Thyroid gland (tissue), 4 donors: ENCODE measurements at regions not wholly inside any gene's neighbourhood (a gene's known extent, or its start where the extent isn't known, plus 50 kb on each side); places are given as distances from the start of the nearest gene placed in this dataset.

Experiments used
- DNase-seq, 2 donors: peaks; one replicate each; pipeline ENCODE4 v3.0.0-alpha.2; 2019
- H3K27ac ChIP-seq, 3 donors: fragments of 200-600 bp; sonication (generic); 1 replicate in 2 of 3; 2 replicates in 1 of 3; pipeline ENCODE4 v1.5.1; 2016 to 2019; ENCODE audit warnings: mild to moderate bottlenecking in 1 of 3, moderate library complexity in 1 of 3
- H3K27me3 ChIP-seq: fragments of 200-600 bp; sonication (generic); one replicate; pipeline ENCODE4 v1.5.1; 2019
- H3K36me3 ChIP-seq, 2 donors: fragments of 200-600 bp; sonication (generic); one replicate each; pipeline ENCODE4 v1.5.1; 2016 to 2019
- H3K4me1 ChIP-seq, 2 donors: fragments of 200-600 bp; sonication (generic); one replicate each; pipeline ENCODE4 v1.5.1; 2017 to 2019
- H3K4me3 ChIP-seq, 3 donors: fragments of 200-600 bp; sonication (generic); replicated peaks in 1 of 3; 1 replicate in 2 of 3; 2 replicates in 1 of 3; pipeline ENCODE4 v1.5.1; 2016; ENCODE audit warnings: mild to moderate bottlenecking in 1 of 3
- H3K9me3 ChIP-seq: fragments of 200-600 bp; sonication (generic); one replicate; pipeline ENCODE4 v1.5.1; 2017
- CTCF ChIP-seq, 6 experiments: fragments of 200-600 bp in 3 of 6; fragments of 450-650 bp in 3 of 6; sonication (generic) in 3 of 6; IDR thresholded peaks; one replicate each; pipeline ENCODE4 v1.5.1; 2016 to 2019; ENCODE audit warnings: antibody characterized with exemption in 6 of 6, mild to moderate bottlenecking in 2 of 6, inconsistent platforms in 1 of 6, moderate library complexity in 1 of 6
- POLR2A ChIP-seq, 2 donors: fragments of 450-650 bp; IDR thresholded peaks; one replicate each; pipeline ENCODE4 v1.6.1; 2017; ENCODE audit warnings: antibody characterized with exemption in 2 of 2, mild to moderate bottlenecking in 2 of 2, moderate library complexity in 1 of 2
- WGBS, 2 donors: methylation state at CpG; one replicate each; pipeline ENCODE4 v1.1.5; 2017; 5-methylcytosine and 5-hydroxymethylcytosine counted together
- intact Hi-C: fragments of 100-400 bp; cut with DNase I; formaldehyde crosslinking; loops from one replicate; pipeline ENCODE4 v1.15.1; 2023

- intact Hi-C loops = no loop called here
- no peaks in the 10 kb centered on the region for H3K27me3 ChIP-seq
- no peak overlapping the region for H3K4me3 ChIP-seq
- H3K4me1 ChIP-seq = no peaks in the 10 kb centered on the region
- TF ChIP-seq POLR2A (IDR thresholded peaks at IDR 0.05) (no peak), CTCF (IDR thresholded peaks at IDR 0.05) (no peak)
- WGBS, 2 donors = 83 to 90% methylated on average over 3 of the region's 3 CpGs
- no peak for DNase-seq
- no peaks in the 10 kb centered on the region for H3K9me3 ChIP-seq
- no peaks in the 10 kb centered on the region for H3K36me3 ChIP-seq
- no peak overlapping the region for H3K27ac ChIP-seq
These were observed 1308.7 kb downstream of the REEP3 start for GRCh38 chr10:64829888-64830412.

- Histone ChIP-seq H3K4me3 (no peak overlapping the region), H3K36me3 (no peaks in the 10 kb centered on the region), H3K4me1 (no peaks in the 10 kb centered on the region), H3K27me3 (no peaks in the 10 kb centered on the region), H3K9me3 (no peaks in the 10 kb centered on the region), H3K27ac (no peak overlapping the region)
- intact Hi-C loops = no loop called here
- no peak for DNase-seq
- TF ChIP-seq POLR2A (IDR thresholded peaks at IDR 0.05) (no peak), CTCF (IDR thresholded peaks at IDR 0.05) (no peak)
- WGBS, 2 donors = 62 to 76% methylated on average over 2 of the region's 2 CpGs
These were observed 1309.7 kb downstream of the REEP3 start for GRCh38 chr10:64830869-64831268.

GRCh38 chr10:64840341-64840740 is 1319.1 kb downstream of the REEP3 start:
- Histone ChIP-seq H3K4me3 (no peak overlapping the region), H3K9me3 (no peaks in the 10 kb centered on the region), H3K27me3 (no peaks in the 10 kb centered on the region), H3K4me1 (no peaks in the 10 kb centered on the region), H3K36me3 (no peaks in the 10 kb centered on the region), H3K27ac (no peak overlapping the region)
- 86 to 93% methylated on average over 5 to 12 of the region's 12 CpGs for WGBS, 2 donors
- intact Hi-C loops = no loop called here
- TF ChIP-seq CTCF (IDR thresholded peaks at IDR 0.05) (no peak), POLR2A (IDR thresholded peaks at IDR 0.05) (no peak)
- DNase-seq = no peak

- 72 to 87% methylated on average over 2 of the region's 2 CpGs for WGBS, 2 donors
- Histone ChIP-seq H3K4me3 (no peak overlapping the region), H3K27me3 (no peaks in the 10 kb centered on the region), H3K4me1 (no peaks in the 10 kb centered on the region), H3K27ac (no peak overlapping the region), H3K9me3 (no peaks in the 10 kb centered on the region), H3K36me3 (no peaks in the 10 kb centered on the region)
- intact Hi-C loops = no loop called here
- DNase-seq = no peak
- TF ChIP-seq POLR2A (IDR thresholded peaks at IDR 0.05) (no peak), CTCF (IDR thresholded peaks at IDR 0.05) (no peak)
These were observed 1325.5 kb downstream of the REEP3 start for GRCh38 chr10:64846700-64847099.

GRCh38 chr10:64855941-64856340 is 1334.7 kb downstream of the REEP3 start:
- DNase-seq = no peak
- no peak overlapping the region for H3K27ac ChIP-seq
- H3K27me3 ChIP-seq = no peaks in the 10 kb centered on the region
- no peaks in the 10 kb centered on the region for H3K4me1 ChIP-seq
- no peak overlapping the region for H3K4me3 ChIP-seq
- intact Hi-C loops = no loop called here
- TF ChIP-seq POLR2A (IDR thresholded peaks at IDR 0.05) = no peak
- no peak for TF ChIP-seq CTCF (IDR thresholded peaks at IDR 0.05)
- no peaks in the 10 kb centered on the region for H3K9me3 ChIP-seq
- WGBS, 2 donors = 60 to 65% methylated on average over 2 of the region's 2 CpGs
- H3K36me3 ChIP-seq = no peaks in the 10 kb centered on the region
